ENCODE measurements at regions not wholly inside any gene's neighbourhood (a gene's known extent, or its start where the extent isn't known, plus 50 kb on each side); places are given as distances from the start of the nearest gene placed in this dataset.

- TF ChIP-seq POLR2A (IDR thresholded peaks at IDR 0.05): no peak
- no peak for TF ChIP-seq CTCF (IDR thresholded peaks at IDR 0.05 in 4 of 5, conservative IDR thresholded peaks at IDR 0.05 in 1 of 5)
Measured at GRCh38 chr1:213657879-213658278, 329.9 kb upstream of the PROX1 start.
